ENCODE measurements at regions not wholly inside any gene's neighbourhood (a gene's known extent, or its start where the extent isn't known, plus 50 kb on each side); places are given as distances from the start of the nearest gene placed in this dataset.

DNA sequence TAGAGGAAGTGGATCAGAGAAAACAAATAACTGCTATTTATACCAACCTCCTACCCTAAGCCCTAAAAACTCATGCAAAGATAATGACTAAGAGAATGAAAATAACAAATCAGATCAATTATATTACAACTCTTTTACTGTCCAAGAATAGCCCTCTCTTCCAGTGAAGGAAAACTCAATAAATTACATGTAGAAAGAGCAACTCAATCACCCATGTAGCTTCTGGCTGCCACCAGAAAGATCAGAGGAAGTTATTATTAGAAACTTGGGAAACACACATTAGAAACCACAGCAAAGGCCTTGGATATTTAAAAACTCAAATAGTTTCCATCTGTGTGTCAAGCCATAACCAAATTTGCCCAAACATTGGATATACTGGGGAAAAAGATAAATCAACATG, 134.0 kb upstream of the TARS1 start:
- no peak for TF ChIP-seq EZH2 (IDR thresholded peaks at IDR 0.05; ENCODE audit: borderline replicate concordance, low read length)
- TF ChIP-seq, protein P1, sequence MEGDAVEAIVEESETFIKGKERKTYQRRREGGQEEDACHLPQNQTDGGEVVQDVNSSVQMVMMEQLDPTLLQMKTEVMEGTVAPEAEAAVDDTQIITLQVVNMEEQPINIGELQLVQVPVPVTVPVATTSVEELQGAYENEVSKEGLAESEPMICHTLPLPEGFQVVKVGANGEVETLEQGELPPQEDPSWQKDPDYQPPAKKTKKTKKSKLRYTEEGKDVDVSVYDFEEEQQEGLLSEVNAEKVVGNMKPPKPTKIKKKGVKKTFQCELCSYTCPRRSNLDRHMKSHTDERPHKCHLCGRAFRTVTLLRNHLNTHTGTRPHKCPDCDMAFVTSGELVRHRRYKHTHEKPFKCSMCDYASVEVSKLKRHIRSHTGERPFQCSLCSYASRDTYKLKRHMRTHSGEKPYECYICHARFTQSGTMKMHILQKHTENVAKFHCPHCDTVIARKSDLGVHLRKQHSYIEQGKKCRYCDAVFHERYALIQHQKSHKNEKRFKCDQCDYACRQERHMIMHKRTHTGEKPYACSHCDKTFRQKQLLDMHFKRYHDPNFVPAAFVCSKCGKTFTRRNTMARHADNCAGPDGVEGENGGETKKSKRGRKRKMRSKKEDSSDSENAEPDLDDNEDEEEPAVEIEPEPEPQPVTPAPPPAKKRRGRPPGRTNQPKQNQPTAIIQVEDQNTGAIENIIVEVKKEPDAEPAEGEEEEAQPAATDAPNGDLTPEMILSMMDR (conservative IDR thresholded peaks at IDR 0.05 in 1 of 2, IDR thresholded peaks at IDR 0.05 in 1 of 2; ENCODE audit: extremely low read depth in 1 of 2, insufficient read depth in 1 of 2, low read depth in 1 of 2, low read length in 2 of 2) = no peak
